ENCODE measurements at regions not wholly inside any gene's neighbourhood (a gene's known extent, or its start where the extent isn't known, plus 50 kb on each side); places are given as distances from the start of the nearest gene placed in this dataset.

DNA sequence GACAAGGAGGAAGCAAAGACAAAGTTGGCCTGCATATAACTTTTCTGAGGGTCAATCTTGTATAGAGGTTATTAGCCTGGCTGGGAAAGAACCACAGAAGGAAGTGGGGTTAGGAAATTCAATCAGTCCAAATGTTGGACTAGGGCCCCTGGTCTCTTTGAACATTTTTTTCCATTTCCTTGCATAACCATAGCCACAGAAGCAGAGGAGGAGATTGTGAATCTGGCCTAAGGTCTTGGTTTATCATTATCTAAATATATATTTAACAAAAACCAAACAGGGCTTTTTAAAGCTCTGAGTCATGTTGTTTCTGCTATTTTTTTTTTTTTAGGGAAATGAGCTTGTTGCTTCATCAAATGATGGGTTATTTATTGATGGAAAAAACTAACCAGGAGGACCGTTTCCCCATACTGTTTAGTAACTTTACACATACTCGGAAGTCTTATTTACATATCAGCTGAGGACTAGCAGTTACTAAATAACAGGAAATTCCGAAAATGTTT, 97.7 kb upstream of the ACSL4 start:
- DNase-seq, result no peak
- Mint-ChIP-seq H3K9me3 (no peaks in the 10 kb centered on the region), H3K27me3 (ENCODE audit: low read depth) (no peaks in the 10 kb centered on the region), H3K36me3 (ENCODE audit: insufficient read depth) (no peaks in the 10 kb centered on the region), H3K4me3 (no peak overlapping the region), H3K4me1 (ENCODE audit: low read depth) (no peaks in the 10 kb centered on the region)
- no peak for ATAC-seq

DNA sequence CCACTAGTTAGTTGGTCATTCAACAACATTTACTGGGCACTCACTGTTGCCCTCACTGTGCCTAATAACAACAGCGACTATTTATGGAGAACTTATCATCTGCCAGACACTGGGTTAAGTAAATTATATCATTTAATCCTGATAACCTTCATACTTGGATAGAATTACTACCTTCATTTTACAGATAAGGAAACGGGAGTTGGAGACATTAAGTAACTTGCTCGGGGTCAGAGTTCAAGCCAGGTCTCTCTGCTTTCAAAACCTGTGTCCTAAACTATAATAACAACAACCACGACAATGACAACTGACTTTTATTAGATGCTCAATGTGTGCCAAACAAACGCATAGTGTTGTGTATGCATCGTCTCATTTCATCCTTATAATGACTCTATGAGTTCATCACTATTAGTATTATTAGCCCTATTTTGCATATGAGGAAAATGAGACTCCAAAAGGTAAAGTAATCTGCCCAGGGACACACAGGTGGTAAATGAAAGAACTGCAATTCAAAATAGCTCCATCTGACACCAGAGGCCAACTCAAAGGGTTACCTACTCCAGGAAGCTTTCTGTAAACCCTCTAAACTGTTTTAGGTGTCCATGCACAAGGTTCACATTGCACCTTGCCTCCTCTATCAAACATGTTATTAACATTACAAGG, 98.4 kb upstream of the ACSL4 start:
- DNase-seq (no peak), ATAC-seq (no peak)
- H3K36me3 Mint-ChIP-seq (ENCODE audit: insufficient read depth), result no peaks in the 10 kb centered on the region
- H3K9me3 Mint-ChIP-seq, result no peaks in the 10 kb centered on the region
- H3K4me1 Mint-ChIP-seq (ENCODE audit: low read depth), result no peaks in the 10 kb centered on the region
- no peak overlapping the region for H3K4me3 Mint-ChIP-seq
- no peaks in the 10 kb centered on the region for H3K27me3 Mint-ChIP-seq (ENCODE audit: low read depth)

DNA sequence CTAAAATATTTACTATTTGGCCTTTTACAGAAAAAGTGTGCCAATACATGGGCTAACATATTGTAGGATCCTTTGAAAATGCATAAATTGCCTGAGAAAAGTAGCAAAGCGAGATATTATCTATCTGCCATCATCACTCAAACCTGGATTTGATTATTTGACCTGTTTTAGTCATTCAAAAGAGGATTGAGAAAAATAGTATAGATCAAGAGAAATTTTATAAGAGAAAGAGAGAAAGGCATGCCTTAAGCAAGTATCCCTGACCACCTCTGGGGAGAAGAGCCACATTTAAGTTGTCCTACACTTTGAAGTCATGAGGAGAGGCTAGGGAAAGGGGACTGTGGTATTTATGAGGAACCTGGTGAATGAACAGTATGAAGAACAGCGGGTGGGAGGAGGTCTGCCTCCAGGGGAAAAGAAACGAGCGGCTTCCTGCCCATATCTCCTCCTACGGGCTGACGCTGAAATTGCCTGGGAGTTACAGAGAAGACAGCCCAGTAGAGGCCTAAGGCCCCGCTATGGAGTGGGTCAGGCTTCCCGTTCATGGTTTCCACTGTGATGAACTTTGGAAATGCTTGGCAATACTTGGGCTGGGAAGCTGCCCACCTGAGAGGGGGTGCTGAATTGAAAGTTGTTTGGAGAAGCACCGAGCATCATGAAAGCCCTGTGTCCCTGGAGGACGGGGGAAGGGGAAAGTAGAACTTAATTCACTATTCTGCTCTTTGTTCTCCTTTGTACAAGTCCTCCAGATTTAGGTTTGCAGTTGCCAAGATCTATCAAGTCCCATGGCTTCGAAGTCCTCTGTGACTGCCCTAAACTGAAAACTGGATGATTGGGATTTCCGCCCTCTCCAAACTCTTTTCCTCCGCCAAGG, 106.9 kb upstream of the ACSL4 start:
- ATAC-seq, result peak in 1 of 2 donors; percentile 33
- Mint-ChIP-seq H3K4me3 (no peak overlapping the region), H3K36me3 (ENCODE audit: insufficient read depth) (no peaks in the 10 kb centered on the region), H3K27me3 (ENCODE audit: low read depth) (no peaks in the 10 kb centered on the region), H3K9me3 (no peaks in the 10 kb centered on the region), H3K4me1 (ENCODE audit: low read depth) (peaks cover 5% of the 10 kb centered on the region)
- DNase-seq, result no peak

DNA sequence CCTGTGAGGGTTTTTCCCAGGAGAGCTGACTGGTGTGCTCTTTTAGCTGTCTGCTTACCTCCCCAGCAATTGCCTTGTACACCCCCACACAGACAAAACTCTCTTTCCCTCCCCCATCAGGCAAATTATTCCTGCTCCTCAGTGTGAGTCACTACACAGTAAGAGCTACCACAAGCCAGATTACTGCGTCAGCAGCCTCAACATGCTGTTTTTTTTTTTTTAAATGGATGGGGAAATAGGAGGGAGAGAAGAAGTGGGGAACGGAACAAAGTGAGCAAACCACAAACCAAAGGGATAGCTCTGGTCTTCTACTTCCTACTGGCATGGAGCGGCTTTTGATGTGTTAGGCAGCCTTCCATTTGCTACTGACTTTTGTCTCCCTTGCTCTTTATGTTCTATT, 107.5 kb upstream of the ACSL4 start:
- ATAC-seq (peak; percentile 56 to 65), DNase-seq (no peak)
- Mint-ChIP-seq H3K36me3 (ENCODE audit: insufficient read depth) (no peaks in the 10 kb centered on the region), H3K4me3 (no peak overlapping the region), H3K4me1 (ENCODE audit: low read depth) (peaks cover 5% of the 10 kb centered on the region), H3K27me3 (ENCODE audit: low read depth) (no peaks in the 10 kb centered on the region), H3K9me3 (no peaks in the 10 kb centered on the region)

DNA sequence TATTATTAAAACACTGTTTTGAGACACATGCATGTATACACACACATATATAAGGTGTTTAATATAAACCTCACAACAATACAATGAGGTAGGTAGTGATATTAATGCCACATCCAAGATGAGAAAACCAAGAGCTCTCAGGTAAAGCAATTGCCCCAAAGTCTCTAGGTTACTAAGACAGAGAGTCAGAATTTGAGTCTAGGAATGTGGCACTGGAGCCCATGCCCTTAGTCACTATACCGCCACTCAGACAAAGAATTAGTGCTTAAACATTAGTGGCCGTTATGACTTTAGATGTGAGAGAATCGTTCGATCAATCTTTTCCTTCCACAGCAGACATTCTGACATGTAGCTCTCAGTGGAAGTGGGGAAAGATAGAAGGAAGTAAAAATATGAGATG, 108.2 kb upstream of the ACSL4 start:
- H3K9me3 Mint-ChIP-seq, result no peaks in the 10 kb centered on the region
- no peak overlapping the region for H3K4me3 Mint-ChIP-seq
- no peaks in the 10 kb centered on the region for H3K27me3 Mint-ChIP-seq (ENCODE audit: low read depth)
- H3K4me1 Mint-ChIP-seq (ENCODE audit: low read depth), result peaks cover 5% of the 10 kb centered on the region
- DNase-seq (no peak), ATAC-seq (peak in 1 of 2 donors; percentile 51)
- H3K36me3 Mint-ChIP-seq (ENCODE audit: insufficient read depth), result no peaks in the 10 kb centered on the region

DNA sequence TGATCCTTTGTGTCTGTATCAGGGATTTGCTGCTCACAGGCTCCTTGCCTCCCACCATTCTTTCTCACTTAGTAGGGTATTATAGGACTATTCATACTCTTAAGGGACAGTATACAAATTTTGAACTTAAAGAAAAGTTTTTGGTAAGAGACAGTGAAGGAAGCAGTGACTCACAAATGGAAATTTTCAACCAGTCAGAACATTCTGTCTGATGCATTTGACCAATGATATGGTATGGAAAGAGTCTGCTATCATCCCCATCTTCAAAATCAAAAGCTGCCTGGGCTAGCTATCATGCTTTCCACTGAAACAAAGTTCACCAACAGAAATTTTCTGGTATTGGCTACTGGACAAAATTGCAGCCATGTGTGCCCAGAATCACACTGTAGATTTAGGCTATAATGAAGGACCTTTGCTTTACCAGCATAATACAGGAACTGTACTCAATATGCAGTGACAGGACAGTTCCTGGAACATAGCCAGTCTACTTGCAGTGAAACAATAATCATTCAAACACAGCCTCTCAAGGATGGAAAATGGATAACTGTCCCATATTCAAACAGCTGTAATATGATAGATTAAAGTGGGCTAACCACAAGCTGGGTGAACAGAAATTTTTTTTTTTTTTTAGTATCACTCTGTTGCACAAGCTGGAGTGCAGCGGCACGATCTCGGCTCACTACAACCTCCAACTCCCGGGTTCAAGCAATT, 109.0 kb upstream of the ACSL4 start:
- peak; percentile 58 to 67 for ATAC-seq
- DNase-seq, result no peak
- Mint-ChIP-seq H3K4me1 (ENCODE audit: low read depth) (peaks cover 5% of the 10 kb centered on the region), H3K36me3 (ENCODE audit: insufficient read depth) (no peaks in the 10 kb centered on the region), H3K4me3 (no peak overlapping the region), H3K9me3 (no peaks in the 10 kb centered on the region), H3K27me3 (ENCODE audit: low read depth) (no peaks in the 10 kb centered on the region)

DNA sequence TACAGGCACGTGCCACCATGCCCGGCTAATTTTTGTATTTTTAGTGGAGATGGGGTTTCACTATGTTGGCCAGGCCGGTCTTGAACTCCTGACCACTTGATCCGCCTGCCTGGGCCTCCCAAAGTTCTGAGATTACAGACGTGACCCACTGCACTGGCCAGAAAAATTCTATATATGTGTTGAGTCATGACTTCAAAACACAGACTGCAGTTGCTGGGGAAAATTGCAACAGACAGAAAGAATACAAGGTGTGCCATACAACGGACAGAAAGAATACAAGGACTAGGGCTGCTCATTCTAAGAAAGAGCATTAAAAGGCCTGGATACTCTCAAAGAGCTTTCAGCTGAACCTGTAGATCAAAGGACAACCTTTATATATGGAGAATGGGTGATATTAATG, 109.6 kb upstream of the ACSL4 start:
- no peak for DNase-seq
- Mint-ChIP-seq H3K36me3 (ENCODE audit: insufficient read depth) (no peaks in the 10 kb centered on the region), H3K9me3 (no peaks in the 10 kb centered on the region), H3K27me3 (ENCODE audit: low read depth) (no peaks in the 10 kb centered on the region), H3K4me1 (ENCODE audit: low read depth) (peaks cover 9% of the 10 kb centered on the region), H3K4me3 (no peak overlapping the region)
- no peak for ATAC-seq

DNA sequence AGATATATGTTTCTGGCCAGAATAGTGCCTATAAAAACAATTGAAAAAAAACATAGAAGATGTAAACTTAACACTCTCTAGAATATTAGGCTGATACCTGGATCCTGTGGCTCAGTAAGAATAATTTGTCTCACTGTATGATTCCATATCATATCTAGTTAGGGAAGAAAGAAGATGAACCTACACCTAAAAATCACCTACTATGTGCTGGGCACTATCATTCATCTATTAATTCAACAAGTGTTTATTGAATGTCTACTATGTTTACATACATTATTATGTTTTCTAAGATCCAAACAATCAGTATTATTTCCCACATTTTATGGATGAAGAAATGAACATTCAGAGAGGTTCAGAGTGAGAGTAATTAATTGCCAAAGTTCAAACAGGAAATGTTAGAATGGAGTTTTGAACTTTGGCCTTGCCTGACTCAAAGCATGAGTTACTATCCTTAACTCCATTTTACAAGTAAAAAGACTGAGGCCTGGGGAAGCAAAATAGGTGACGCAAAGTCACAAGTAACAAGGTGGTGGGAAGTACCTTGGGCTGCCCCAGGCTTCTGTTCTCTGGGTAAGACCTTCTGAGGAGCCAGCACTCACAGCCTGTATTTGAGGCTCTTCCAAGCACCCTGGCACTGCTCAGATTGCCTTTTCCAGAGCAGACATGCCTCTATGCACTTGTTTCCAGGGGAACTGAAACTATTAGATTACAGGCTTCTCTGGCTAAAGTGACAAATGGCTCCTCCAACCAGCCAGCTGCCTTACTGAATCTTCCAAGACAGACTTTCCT, 111.1 kb upstream of the ACSL4 start:
- no peak for DNase-seq

DNA sequence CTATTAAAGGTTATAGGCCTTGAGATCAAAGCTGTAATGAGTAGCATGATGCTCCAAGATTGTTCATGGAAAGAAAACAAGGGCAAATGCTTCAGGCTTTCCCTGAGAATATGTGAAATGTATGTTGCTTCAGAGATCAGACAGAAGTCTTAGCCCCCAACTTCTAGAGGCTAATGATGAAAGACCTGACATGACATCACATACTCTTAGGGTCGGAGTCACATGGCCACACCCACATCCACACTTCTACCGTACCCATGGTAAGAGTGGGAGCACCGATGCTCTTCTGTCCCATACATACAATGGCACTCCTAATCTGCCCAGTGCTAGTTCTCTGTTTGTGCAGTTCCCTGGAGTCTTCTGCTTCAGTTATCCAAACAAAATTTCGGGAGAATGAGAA, 111.9 kb upstream of the ACSL4 start:
- peaks cover 10% of the 10 kb centered on the region for H3K4me1 Mint-ChIP-seq (ENCODE audit: low read depth)
- no peak for ATAC-seq
- H3K9me3 Mint-ChIP-seq, result no peaks in the 10 kb centered on the region
- H3K4me3 Mint-ChIP-seq, result no peak overlapping the region
- DNase-seq, result no peak
- no peaks in the 10 kb centered on the region for H3K27me3 Mint-ChIP-seq (ENCODE audit: low read depth)
- H3K36me3 Mint-ChIP-seq (ENCODE audit: insufficient read depth), result no peaks in the 10 kb centered on the region

More for the DNA sequence above, 111.1 kb upstream of the ACSL4 start:
- Mint-ChIP-seq H3K4me3 (no peak overlapping the region), H3K4me1 (ENCODE audit: low read depth) (peaks cover 10% of the 10 kb centered on the region), H3K9me3 (no peaks in the 10 kb centered on the region), H3K27me3 (ENCODE audit: low read depth) (no peaks in the 10 kb centered on the region), H3K36me3 (ENCODE audit: insufficient read depth) (no peaks in the 10 kb centered on the region)
- ATAC-seq, result no peak

DNA sequence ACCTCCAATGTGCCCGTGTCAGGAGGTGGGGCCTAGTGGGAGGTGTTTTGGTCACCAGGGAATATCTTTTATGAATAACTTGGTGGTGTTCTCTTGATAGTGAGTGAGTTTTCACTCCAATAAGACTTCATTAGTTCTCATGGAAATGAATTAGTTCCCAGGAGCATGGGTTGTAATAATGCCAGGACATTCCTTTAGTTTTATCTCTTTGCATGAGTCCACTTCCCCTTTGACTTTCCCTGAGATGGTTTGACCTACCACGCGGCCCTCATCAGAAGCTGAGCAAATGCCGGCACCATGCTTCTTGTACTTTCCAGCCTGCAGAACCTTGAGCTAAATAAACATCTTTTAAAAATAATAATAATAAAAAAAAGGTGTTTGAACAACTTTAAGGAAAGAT, 112.9 kb upstream of the ACSL4 start:
- DNase-seq (no peak), ATAC-seq (no peak)
- H3K4me3 Mint-ChIP-seq, result no peak overlapping the region
- H3K4me1 Mint-ChIP-seq (ENCODE audit: low read depth), result peaks cover 10% of the 10 kb centered on the region
- no peaks in the 10 kb centered on the region for H3K36me3 Mint-ChIP-seq (ENCODE audit: insufficient read depth)
- no peaks in the 10 kb centered on the region for H3K9me3 Mint-ChIP-seq
- H3K27me3 Mint-ChIP-seq (ENCODE audit: low read depth), result no peaks in the 10 kb centered on the region

DNA sequence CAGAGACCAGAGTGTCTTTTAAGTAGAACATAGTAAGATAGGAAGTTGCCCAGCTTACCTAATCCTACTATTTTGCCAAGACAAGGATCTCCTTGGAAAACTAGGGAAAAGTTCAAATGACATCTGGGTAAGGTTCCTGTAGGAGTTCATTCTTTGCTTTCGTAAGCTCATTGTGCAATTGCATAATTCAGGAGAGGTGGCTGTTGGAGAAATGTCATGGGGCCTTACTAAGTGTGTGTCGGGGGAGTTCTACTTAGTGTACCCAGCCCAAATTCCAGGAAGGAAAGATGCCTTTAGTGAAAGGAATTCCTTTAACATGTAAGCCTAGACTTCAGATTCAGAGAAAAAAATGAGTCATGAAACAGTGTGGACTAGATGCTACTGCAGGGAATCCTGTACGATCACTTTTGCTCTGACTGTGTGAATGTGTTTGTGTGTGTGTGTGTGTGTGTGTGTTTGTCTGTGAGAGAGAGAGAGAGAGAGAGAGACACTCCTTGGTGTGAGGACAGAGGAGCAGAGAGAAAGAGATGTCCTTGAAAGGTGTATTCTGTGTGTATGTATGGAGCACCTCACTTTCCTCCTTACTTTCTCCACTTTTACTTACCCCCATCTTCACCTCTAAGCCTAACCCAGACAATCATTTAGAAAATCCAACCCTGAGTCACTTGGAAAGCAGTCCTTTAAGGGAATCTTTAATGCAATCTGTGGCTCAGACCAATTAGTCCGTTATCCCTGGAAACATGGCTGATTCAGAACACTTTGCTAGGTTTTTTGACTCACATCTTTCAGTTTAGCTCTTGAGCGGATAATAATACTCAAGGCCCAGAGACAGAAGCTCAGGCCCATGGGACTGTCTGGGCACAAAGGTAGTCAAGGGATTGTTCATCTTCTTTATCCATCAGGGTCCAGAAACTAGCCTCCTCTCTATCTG, 114.5 kb upstream of the ACSL4 start:
- DNase-seq, result no peak
- no peaks in the 10 kb centered on the region for H3K36me3 Mint-ChIP-seq (ENCODE audit: insufficient read depth)

DNA sequence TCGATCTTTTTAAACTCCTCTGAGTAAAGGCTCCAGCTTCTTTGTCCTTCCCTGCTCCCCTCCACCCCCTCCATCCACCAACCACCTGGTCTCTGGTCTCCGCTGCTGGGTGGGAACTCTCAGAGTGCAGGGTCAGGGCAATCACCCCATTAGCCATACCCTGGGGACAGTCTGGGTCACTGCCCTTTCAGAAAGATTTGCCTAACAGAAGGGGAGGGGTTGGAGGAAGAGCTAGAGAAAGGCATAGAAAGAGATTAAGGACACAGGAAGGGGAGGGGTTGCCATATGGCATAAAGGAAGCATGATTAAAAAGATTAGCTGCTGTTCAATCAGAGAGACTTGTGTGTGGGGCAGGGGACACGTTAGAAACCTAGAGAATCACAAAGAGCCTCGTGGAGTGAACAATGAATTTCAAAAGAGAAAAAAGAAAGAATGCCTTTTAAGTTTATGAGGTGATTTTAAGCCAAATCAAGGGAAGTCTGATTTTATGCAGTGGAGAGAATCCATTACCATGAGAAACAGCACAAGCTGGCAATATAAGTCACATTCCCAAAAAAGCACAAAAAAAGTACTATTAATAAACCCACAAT, 115.5 kb upstream of the ACSL4 start:
- Mint-ChIP-seq H3K9me3 (peaks cover under 1% of the 10 kb centered on the region), H3K27me3 (ENCODE audit: low read depth) (no peaks in the 10 kb centered on the region), H3K4me1 (ENCODE audit: low read depth) (peaks cover 5% of the 10 kb centered on the region), H3K4me3 (no peak overlapping the region), H3K36me3 (ENCODE audit: insufficient read depth) (no peaks in the 10 kb centered on the region)
- DNase-seq (no peak), ATAC-seq (no peak)

More for the DNA sequence above, 114.5 kb upstream of the ACSL4 start:
- peaks cover 5% of the 10 kb centered on the region for H3K4me1 Mint-ChIP-seq (ENCODE audit: low read depth)
- H3K4me3 Mint-ChIP-seq, result no peak overlapping the region
- no peaks in the 10 kb centered on the region for H3K9me3 Mint-ChIP-seq
- H3K27me3 Mint-ChIP-seq (ENCODE audit: low read depth), result no peaks in the 10 kb centered on the region
- peak in 1 of 2 donors; percentile 7 for ATAC-seq

DNA sequence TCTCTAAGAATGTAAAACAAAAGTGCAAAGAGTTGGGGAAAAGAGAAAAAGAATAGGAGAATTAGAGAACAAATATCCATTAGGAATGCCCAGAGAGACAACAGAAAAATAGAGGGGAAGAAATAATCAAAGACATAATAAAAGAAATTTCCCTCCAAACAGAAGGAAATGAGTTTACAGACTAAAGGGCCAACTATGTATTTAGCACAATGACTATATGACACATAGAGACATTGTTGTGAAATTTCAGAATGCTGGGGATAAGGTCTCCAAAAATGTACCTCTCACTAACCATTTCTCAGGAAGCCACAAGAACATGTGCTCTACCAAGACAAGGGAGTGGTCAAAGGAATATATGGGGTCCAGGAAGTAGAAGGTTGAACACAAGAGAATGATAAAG, 121.0 kb upstream of the ACSL4 start:
- ATAC-seq (no peak), DNase-seq (no peak)
- Mint-ChIP-seq H3K9me3 (peaks cover 10% of the 10 kb centered on the region), H3K4me1 (ENCODE audit: low read depth) (no peaks in the 10 kb centered on the region), H3K4me3 (no peak overlapping the region), H3K36me3 (ENCODE audit: insufficient read depth) (no peaks in the 10 kb centered on the region), H3K27me3 (ENCODE audit: low read depth) (no peaks in the 10 kb centered on the region)

Measured in activated T-cell treated with anti-CD3 and anti-CD28 coated beads, Interleukin-2, amount 50 U/mL, for 4 hours (primary cell).